WI38 (cell line): ENCODE measurements at regions not wholly inside any gene's neighbourhood (a gene's known extent, or its start where the extent isn't known, plus 50 kb on each side); places are given as distances from the start of the nearest gene placed in this dataset.
A peak's percentile ranks its signal among the peaks of the same experiment; 100 is the strongest.

ENCODE experiments used
- H3K4me3 ChIP-seq: 2 replicates; pipeline ENCODE4 v1.5.1; 2011; ENCODE audit warnings: low read depth, mild to moderate bottlenecking, control low read depth, low read length
- CTCF ChIP-seq: IDR thresholded peaks from 2 replicates; pipeline ENCODE4 v1.5.1; 2012; ENCODE audit warnings: low read depth, mild to moderate bottlenecking, control low read depth, low read length

GRCh38 chr9:16267281-16268066 is 603.0 kb downstream of the BNC2 start:
- TF ChIP-seq CTCF: no peak
- peak overlapping the region; percentile 53 for H3K4me3 ChIP-seq

- TF ChIP-seq CTCF: no peak
- H3K4me3 ChIP-seq: peak overlapping the region; percentile 53; the same call in 1 of the 2 replicates
These were observed 602.2 kb downstream of the BNC2 start for GRCh38 chr9:16268067-16268881.

- no peak for TF ChIP-seq CTCF
- H3K4me3 ChIP-seq: no peak overlapping the region
These were observed 598.5 kb downstream of the BNC2 start for GRCh38 chr9:16271967-16272366.

GRCh38 chr9:16272776-16273175 is 597.7 kb downstream of the BNC2 start:
- H3K4me3 ChIP-seq: no peak overlapping the region
- TF ChIP-seq CTCF: no peak

GRCh38 chr9:16275795-16276624 is 594.5 kb downstream of the BNC2 start:
- TF ChIP-seq CTCF: no peak

GRCh38 chr9:16276866-16277265 is 593.6 kb downstream of the BNC2 start:
- TF ChIP-seq CTCF: no peak
- no peak overlapping the region for H3K4me3 ChIP-seq

More at GRCh38 chr9:16275795-16276624, 594.5 kb downstream of the BNC2 start:
- no peak overlapping the region for H3K4me3 ChIP-seq
